ENCODE measurements at regions not wholly inside any gene's neighbourhood (a gene's known extent, or its start where the extent isn't known, plus 50 kb on each side); places are given as distances from the start of the nearest gene placed in this dataset.

GRCh38 chr2:120524174-120524573, 178.2 kb downstream of the INHBB start:
- no peak overlapping the region for H4K5ac ChIP-seq (ENCODE audit: insufficient read length, low read depth, low read length)
- no peak for DNase-seq
- no peak overlapping the region for H3K23ac ChIP-seq (ENCODE audit: insufficient read length, low read depth, low read length)
- no peak overlapping the region for H2BK5ac ChIP-seq (ENCODE audit: insufficient read length, low read length)
- H4K91ac ChIP-seq (ENCODE audit: insufficient read length, low read depth, low read length), result no peak overlapping the region
- H3K14ac ChIP-seq (ENCODE audit: insufficient read depth, low read length), result no peak overlapping the region
- no peaks in the 10 kb centered on the region; the same call in 1 of the 2 replicates for H3K27me3 ChIP-seq (ENCODE audit: insufficient read depth, low read length)
- no peak overlapping the region for H3K18ac ChIP-seq (ENCODE audit: insufficient read length, low read depth, low read length)
- H2BK15ac ChIP-seq (ENCODE audit: low read depth, low read length), result no peak overlapping the region
- Mint-ChIP-seq H3K9me3 (peaks cover 0 to 8% of the 10 kb centered on the region in 2 experiments; a peak in 2 of 5 replicates), H3K4me1 (peaks cover 13 to 31% of the 10 kb centered on the region in 2 experiments), H3K27ac (no peak overlapping the region), H3K36me3 (ENCODE audit: insufficient read depth in 1 of 3, low read depth in 3 of 3) (no peaks in the 10 kb centered on the region), H3K4me3 (no peak overlapping the region), H3K27me3 (ENCODE audit: low read depth) (peaks cover 92% of the 10 kb centered on the region)
- H3T11ph ChIP-seq (ENCODE audit: low read length), result no peak overlapping the region
- TF ChIP-seq, protein P1, sequence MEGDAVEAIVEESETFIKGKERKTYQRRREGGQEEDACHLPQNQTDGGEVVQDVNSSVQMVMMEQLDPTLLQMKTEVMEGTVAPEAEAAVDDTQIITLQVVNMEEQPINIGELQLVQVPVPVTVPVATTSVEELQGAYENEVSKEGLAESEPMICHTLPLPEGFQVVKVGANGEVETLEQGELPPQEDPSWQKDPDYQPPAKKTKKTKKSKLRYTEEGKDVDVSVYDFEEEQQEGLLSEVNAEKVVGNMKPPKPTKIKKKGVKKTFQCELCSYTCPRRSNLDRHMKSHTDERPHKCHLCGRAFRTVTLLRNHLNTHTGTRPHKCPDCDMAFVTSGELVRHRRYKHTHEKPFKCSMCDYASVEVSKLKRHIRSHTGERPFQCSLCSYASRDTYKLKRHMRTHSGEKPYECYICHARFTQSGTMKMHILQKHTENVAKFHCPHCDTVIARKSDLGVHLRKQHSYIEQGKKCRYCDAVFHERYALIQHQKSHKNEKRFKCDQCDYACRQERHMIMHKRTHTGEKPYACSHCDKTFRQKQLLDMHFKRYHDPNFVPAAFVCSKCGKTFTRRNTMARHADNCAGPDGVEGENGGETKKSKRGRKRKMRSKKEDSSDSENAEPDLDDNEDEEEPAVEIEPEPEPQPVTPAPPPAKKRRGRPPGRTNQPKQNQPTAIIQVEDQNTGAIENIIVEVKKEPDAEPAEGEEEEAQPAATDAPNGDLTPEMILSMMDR (conservative IDR thresholded peaks at IDR 0.05), result no peak
- H3K9me3 ChIP-seq (ENCODE audit: control insufficient read depth, low read depth, low read length), result no peaks in the 10 kb centered on the region
- H4K20me1 ChIP-seq (ENCODE audit: control insufficient read depth, insufficient read depth, insufficient read length), result no peaks in the 10 kb centered on the region
- H3K56ac ChIP-seq (ENCODE audit: insufficient read length, low read depth, low read length), result no peak overlapping the region
- no peak overlapping the region for H3K27ac ChIP-seq (ENCODE audit: insufficient read length, low read depth, low read length)
- H4K8ac ChIP-seq (replicated peaks; ENCODE audit: insufficient read length, low read depth, low read length), result no peak overlapping the region
- H2AFZ ChIP-seq (ENCODE audit: low read length), result no peak overlapping the region
- no peak overlapping the region for H3K4ac ChIP-seq (ENCODE audit: low read depth, low read length)
- H2BK120ac ChIP-seq (ENCODE audit: low read depth, low read length, poor library complexity, severe bottlenecking), result no peak overlapping the region
- H3K79me1 ChIP-seq (ENCODE audit: insufficient read depth, low read depth, low read length, poor library complexity, severe bottlenecking), result no peaks in the 10 kb centered on the region
- H2AK5ac ChIP-seq (ENCODE audit: insufficient read length, low read length), result no peak overlapping the region
- H3K23me2 ChIP-seq (ENCODE audit: insufficient read length, low read depth, low read length, poor library complexity, severe bottlenecking), result no peaks in the 10 kb centered on the region
- H2BK20ac ChIP-seq (ENCODE audit: low read depth, low read length, poor library complexity, severe bottlenecking), result no peak overlapping the region
- no CpG with 5 or more reads among the region's 9 CpGs for WGBS (ENCODE audit: extremely low coverage, insufficient read length, low lambda C conversion rate)
- no peak overlapping the region for H3K9ac ChIP-seq (ENCODE audit: extremely low read depth, insufficient read length, low read length)
- H2BK12ac ChIP-seq (ENCODE audit: insufficient read length, low read depth, low read length), result no peak overlapping the region
- H3K4me2 ChIP-seq (ENCODE audit: insufficient read depth, insufficient read length, low read length), result no peak overlapping the region
- H3K4me1 ChIP-seq (ENCODE audit: insufficient read depth, low read length), result no peaks in the 10 kb centered on the region; the same call in 1 of the 2 replicates
- no peaks in the 10 kb centered on the region for H3K79me2 ChIP-seq (ENCODE audit: insufficient read depth, low read length)

Measured in H9 (cell line).